ENCODE measurements at regions not wholly inside any gene's neighbourhood (a gene's known extent, or its start where the extent isn't known, plus 50 kb on each side); places are given as distances from the start of the nearest gene placed in this dataset.

GRCh38 chr3:18738393-18739098, 313.4 kb upstream of the SATB1 start (continued):
- TF ChIP-seq, protein P1, sequence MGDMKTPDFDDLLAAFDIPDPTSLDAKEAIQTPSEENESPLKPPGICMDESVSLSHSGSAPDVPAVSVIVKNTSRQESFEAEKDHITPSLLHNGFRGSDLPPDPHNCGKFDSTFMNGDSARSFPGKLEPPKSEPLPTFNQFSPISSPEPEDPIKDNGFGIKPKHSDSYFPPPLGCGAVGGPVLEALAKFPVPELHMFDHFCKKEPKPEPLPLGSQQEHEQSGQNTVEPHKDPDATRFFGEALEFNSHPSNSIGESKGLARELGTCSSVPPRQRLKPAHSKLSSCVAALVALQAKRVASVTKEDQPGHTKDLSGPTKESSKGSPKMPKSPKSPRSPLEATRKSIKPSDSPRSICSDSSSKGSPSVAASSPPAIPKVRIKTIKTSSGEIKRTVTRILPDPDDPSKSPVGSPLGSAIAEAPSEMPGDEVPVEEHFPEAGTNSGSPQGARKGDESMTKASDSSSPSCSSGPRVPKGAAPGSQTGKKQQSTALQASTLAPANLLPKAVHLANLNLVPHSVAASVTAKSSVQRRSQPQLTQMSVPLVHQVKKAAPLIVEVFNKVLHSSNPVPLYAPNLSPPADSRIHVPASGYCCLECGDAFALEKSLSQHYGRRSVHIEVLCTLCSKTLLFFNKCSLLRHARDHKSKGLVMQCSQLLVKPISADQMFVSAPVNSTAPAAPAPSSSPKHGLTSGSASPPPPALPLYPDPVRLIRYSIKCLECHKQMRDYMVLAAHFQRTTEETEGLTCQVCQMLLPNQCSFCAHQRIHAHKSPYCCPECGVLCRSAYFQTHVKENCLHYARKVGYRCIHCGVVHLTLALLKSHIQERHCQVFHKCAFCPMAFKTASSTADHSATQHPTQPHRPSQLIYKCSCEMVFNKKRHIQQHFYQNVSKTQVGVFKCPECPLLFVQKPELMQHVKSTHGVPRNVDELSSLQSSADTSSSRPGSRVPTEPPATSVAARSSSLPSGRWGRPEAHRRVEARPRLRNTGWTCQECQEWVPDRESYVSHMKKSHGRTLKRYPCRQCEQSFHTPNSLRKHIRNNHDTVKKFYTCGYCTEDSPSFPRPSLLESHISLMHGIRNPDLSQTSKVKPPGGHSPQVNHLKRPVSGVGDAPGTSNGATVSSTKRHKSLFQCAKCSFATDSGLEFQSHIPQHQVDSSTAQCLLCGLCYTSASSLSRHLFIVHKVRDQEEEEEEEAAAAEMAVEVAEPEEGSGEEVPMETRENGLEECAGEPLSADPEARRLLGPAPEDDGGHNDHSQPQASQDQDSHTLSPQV (IDR thresholded peaks at IDR 0.05) = no peak
- TF ChIP-seq RBM34 (IDR thresholded peaks at IDR 0.05; ENCODE audit: borderline replicate concordance, insufficient read depth, low read length) (no peak), NBN (IDR thresholded peaks at IDR 0.05; ENCODE audit: low read depth) (no peak), ILK (tag; IDR thresholded peaks at IDR 0.05; ENCODE audit: borderline replicate concordance, low read depth) (no peak), LARP7 (IDR thresholded peaks at IDR 0.05) (no peak)

DNA sequence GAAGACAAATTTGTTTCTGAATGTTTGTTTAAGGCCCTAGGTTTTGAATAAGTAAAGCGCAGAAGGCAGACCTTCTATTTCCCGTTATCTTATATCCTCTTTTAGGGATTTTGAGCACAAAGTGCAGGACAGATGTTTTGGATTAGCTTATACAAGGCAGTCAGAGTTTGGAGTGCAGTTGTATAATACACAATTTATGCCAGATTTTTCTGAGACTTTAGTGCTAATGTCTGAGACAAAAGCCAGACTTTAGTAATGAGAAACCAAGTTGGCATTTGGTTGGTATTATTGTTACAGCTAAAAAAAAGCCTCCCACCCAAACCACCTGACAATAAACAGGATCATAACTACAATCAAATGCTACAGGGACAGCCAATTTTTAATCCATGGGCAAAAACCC, 309.9 kb upstream of the SATB1 start:
- DNase-seq (ENCODE audit: extremely low read depth in 1 of 4, low spot score in 3 of 4) (no peak), ATAC-seq (no peak), FAIRE-seq (no peak)
- H3K9me1 ChIP-seq (ENCODE audit: control insufficient read depth, insufficient read depth, low read length) = no peaks in the 10 kb centered on the region
- BruUV-seq (replicated peaks) = no TSS peak
- in situ Hi-C loops (cut with MboI) = no loop called here
- no peaks in the 10 kb centered on the region for H4K20me1 ChIP-seq (replicated peaks; ENCODE audit: control insufficient read depth, insufficient read depth, low read length)
- no peaks in the 10 kb centered on the region for H3K4me1 ChIP-seq (replicated peaks in 1 of 2; ENCODE audit: control insufficient read depth in 2 of 2, insufficient read depth in 2 of 2, low read length in 2 of 2)
- WGBS (ENCODE audit: insufficient coverage, low coverage, missing lambda C conversion rate) = 3% methylated on average over 2 of the region's 2 CpGs
- H2AFZ ChIP-seq (ENCODE audit: low read depth, low read length) = no peak overlapping the region
- no peak overlapping the region for H3K9ac ChIP-seq (ENCODE audit: insufficient read depth in 1 of 2, low read depth in 2 of 2, low read length in 2 of 2)
- no peak overlapping the region for H3K27ac ChIP-seq (ENCODE audit: extremely low read depth, low read depth, low read length)
- H3K4me2 ChIP-seq (ENCODE audit: insufficient read depth, low read length) = no peak overlapping the region
- H3K36me3 ChIP-seq (ENCODE audit: control insufficient read depth, insufficient read depth, low read length) = no peaks in the 10 kb centered on the region
- ChIA-PET POLR2A (no interaction called here), CTCF (ENCODE audit: low intra/inter-chr PET ratio) (no interaction called here)
- no peak overlapping the region for H3K4me3 ChIP-seq
- TF ChIP-seq CEBPB (tag; IDR thresholded peaks at IDR 0.05) (no peak), ZNF12 (CRISPR knock-in tag; IDR thresholded peaks at IDR 0.05) (no peak), U2AF2 (optimal IDR thresholded peaks at IDR 0.05; ENCODE audit: low read depth, low read length) (no peak), WHSC1 (IDR thresholded peaks at IDR 0.05; ENCODE audit: low read length) (no peak), HDAC8 (tag; IDR thresholded peaks at IDR 0.05) (no peak)
- TF ChIP-seq, protein P2, sequence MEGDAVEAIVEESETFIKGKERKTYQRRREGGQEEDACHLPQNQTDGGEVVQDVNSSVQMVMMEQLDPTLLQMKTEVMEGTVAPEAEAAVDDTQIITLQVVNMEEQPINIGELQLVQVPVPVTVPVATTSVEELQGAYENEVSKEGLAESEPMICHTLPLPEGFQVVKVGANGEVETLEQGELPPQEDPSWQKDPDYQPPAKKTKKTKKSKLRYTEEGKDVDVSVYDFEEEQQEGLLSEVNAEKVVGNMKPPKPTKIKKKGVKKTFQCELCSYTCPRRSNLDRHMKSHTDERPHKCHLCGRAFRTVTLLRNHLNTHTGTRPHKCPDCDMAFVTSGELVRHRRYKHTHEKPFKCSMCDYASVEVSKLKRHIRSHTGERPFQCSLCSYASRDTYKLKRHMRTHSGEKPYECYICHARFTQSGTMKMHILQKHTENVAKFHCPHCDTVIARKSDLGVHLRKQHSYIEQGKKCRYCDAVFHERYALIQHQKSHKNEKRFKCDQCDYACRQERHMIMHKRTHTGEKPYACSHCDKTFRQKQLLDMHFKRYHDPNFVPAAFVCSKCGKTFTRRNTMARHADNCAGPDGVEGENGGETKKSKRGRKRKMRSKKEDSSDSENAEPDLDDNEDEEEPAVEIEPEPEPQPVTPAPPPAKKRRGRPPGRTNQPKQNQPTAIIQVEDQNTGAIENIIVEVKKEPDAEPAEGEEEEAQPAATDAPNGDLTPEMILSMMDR (IDR thresholded peaks at IDR 0.05 in 2 of 3, conservative IDR thresholded peaks at IDR 0.05 in 1 of 3; ENCODE audit: insufficient read depth in 2 of 3, low read depth in 1 of 3, low read length in 3 of 3) = no peak
- TF ChIP-seq, protein P3, sequence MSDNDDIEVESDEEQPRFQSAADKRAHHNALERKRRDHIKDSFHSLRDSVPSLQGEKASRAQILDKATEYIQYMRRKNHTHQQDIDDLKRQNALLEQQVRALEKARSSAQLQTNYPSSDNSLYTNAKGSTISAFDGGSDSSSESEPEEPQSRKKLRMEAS (CRISPR knock-in tag; IDR thresholded peaks at IDR 0.05) = no peak
- intact Hi-C loops (cut with micrococcal nuclease) = no loop called here
- H3K27me3 ChIP-seq (ENCODE audit: control insufficient read depth in 2 of 2, insufficient read depth in 2 of 2, low read length in 2 of 2) = no peaks in the 10 kb centered on the region
- no peaks in the 10 kb centered on the region for H3K79me2 ChIP-seq (ENCODE audit: control insufficient read depth, insufficient read depth, low read length)
- H3K9me3 ChIP-seq (replicated peaks; ENCODE audit: control insufficient read depth, insufficient read depth, low read depth, low read length) = peaks cover 1% of the 10 kb centered on the region; the same call in 1 of the 2 replicates

Measured in K562 (cell line).